HG02763 (cell line): ENCODE measurements at regions not wholly inside any gene's neighbourhood (a gene's known extent, or its start where the extent isn't known, plus 50 kb on each side); places are given as distances from the start of the nearest gene placed in this dataset.

Experiments
- ATAC-seq: cut with Tn5 transposase; IDR thresholded peaks from one replicate; pipeline ENCODE4 v1.9.1; 2021; ENCODE audit warnings: mild to moderate bottlenecking, moderate library complexity; ENCODE audit not compliant: unreplicated experiment

DNA sequence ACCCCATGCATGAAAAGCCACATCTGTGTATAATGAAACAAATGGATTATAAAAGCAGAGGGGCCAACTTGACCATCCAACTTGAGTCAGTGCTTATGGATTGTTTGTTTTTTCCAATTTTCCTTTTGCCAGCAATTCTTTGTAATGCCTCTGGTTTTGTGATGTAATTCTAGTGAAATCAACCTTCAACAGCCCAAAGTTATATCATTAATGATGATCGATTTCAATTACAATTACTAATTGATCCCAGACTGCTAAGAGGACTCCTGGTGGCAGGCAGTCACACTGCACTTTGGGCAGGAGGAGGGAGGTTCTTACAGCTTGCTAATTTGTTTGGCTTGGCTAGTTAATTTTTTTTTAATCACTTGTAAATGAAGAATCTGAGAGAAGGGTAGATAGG is 552.3 kb downstream of the NUF2 start:
- ATAC-seq = no peak

GRCh38 chr1:163875200-163875926 is 553.6 kb downstream of the NUF2 start:
- ATAC-seq = no peak

DNA sequence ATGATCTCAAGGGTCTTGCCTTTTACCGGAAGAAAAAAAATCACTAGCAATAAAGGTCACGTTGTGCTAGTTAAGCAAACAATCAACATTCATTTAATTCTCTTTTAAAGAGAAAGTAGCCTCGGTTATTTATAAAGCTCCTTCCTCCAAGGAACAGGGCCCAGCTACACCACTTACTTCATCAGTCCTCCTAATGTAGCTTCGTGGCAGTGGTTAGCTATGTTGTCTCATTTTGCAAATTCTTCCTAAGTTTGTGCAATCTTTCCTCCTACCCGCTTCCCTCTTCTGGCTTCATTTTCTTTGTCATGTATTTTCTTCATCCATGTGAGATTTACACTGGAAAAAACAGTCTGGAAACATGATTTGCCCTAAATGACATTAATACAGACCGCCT is 554.2 kb downstream of the NUF2 start:
- ATAC-seq = no peak

DNA sequence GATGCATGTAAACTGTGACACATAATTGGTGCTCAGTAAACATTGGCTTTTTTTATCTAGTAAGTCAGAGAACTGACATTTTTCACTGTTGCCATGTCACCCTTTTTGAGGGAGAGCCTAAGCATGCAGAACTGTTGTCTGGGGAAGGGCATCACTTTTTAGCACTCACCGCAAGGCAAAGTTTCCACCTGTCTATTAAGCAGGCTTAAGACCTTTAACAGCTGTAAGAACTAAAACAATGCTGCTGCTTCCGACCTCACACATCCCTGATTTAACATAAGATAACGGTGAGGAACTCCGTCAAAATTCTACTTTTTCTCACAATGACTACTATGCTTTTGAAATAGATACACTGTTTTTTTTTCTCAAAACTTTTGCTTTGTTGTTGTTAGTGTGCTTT is 554.8 kb downstream of the NUF2 start:
- no peak for ATAC-seq

DNA sequence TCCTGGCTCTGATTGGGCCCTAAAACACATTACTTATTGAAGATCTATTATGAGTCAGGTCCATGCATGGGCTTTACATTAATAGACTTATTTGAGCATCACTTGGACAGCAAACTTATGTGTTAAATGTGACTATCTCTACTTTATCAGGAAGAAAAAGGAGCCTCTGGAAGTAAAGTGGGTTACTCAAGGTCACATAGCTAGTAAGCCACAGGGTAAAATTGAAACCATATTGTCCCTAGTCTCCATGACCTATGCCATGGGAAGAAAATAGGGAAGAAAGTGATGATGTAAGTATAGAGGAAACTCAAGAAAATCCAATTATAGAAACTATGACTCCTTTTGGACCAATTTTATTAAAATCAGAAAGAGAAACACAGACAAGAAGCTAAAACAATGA is 555.3 kb downstream of the NUF2 start:
- no peak for ATAC-seq

- ATAC-seq = no peak
These were observed 563.8 kb downstream of the NUF2 start for GRCh38 chr1:163885510-163885909.

DNA sequence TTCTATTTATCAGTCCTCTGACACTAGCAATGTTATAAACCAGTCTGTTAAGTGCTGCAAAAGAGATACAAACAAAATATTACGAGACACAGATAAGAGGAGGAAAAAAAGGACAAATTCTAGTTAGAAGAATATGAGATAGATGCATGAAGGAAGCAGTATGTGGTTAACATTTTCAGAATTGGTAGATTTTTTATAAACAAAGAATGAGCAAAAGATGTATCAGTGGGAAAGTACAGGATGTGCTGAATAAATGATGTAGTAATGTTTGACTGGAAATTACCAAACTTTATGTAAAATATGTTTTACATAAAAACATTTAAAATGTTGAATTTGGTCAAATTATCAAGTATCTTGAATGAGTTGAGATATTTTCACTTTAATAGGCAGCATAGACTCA is 574.2 kb downstream of the NUF2 start:
- ATAC-seq = no peak

GRCh38 chr1:163897412-163898155 is 575.8 kb downstream of the NUF2 start:
- no peak for ATAC-seq

DNA sequence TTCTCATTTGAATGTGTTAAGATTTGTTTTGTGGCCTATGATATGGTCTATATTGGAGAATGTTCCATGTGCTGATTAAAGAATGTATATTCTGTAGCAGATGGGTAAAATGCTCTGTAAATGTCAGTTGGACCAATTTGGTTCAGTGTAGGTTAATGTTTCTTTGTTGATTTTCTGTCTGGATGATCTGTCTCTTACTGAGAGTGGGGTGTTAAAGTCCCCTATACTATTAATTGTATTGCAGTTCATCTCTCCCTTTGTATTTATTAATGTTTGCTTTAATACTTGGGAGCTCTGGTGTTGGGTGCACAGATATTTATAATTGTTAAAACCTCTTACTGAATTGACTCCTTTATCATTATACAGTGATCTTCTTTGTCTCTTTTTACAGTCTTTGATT is 584.5 kb downstream of the NUF2 start:
- ATAC-seq = no peak

- no peak for ATAC-seq
These were observed 590.6 kb downstream of the NUF2 start for GRCh38 chr1:163912170-163912884.

- peak; percentile 48 for ATAC-seq
These were observed 593.1 kb downstream of the NUF2 start for GRCh38 chr1:163914785-163915413.

GRCh38 chr1:163922743-163923201 is 601.0 kb downstream of the NUF2 start:
- peak; percentile 88 for ATAC-seq

- ATAC-seq = no peak
These were observed 602.3 kb downstream of the NUF2 start for GRCh38 chr1:163924041-163924440.

DNA sequence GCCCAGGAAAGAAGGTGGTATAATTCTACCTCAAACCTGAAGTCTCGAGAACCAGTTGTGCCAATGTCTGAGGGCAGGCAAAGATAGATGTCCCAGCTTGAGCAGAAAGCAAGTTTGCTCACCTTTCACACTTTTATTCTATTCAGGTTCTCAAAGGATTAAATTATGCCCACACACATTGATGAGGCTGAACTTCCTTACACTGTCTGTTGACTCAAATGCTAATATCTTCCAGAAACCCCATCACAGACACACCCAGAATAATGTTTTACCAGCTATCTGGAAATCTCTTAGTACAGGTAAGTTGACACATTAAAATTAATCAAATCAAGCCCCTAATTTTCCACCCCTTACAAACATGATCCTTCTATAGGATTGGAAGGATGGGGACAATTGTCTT is 605.7 kb downstream of the NUF2 start:
- ATAC-seq = no peak

DNA sequence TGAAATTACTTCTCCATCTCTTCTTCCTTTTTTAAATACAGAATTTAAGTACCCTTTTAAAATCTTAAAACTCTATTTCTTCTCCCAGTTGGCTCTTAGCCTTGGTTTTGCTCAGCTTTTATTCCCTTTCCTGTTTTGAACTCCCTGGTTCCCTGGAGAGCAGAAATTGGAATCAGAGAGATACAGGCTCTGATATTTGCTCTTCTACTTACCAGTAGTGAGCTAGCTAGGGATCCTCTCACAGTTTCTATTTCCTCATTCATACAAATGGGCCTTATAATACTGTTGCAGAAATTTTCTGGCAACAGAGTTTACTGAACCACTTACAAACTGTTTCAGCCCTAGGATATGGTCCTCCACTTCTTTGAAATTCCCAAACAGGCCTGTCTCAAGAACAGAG is 606.3 kb downstream of the NUF2 start:
- no peak for ATAC-seq

DNA sequence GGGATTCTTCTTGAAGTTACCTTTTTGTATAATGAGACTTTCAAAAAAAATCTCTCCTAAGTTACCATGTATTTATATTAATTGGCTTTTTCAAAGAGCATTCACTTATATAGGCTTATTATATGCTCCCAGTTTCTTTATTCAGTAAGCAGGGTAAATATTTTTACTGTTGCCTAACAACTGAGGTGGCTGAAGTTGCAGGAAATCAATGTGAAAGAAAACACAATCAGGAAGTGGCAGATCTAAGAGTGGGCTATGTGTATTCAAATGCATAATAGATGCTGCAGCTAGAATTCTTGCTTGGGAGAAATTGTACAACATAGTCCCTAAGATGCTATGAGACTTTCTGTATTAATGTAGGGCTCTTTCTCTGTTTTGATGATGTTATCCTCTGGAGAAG is 606.9 kb downstream of the NUF2 start:
- no peak for ATAC-seq

DNA sequence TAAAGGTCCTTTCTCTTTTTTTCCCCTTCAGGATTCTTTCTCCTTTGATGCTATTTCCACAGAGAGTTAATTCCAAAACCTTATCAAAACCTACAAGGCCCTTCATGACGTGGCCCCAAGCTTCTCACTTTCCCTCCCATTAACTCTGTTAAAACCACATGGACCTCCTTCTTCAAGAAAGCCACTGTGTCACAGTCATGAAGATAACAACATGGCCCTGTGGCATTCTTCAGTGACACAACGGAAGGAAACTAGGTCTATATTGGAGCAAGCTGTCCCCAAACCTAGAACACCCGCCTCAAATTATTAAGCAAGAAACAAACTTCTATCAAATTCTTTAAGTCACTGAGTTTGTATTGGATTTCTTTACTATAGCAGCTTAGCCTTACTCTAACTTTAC is 611.1 kb downstream of the NUF2 start:
- ATAC-seq = no peak

DNA sequence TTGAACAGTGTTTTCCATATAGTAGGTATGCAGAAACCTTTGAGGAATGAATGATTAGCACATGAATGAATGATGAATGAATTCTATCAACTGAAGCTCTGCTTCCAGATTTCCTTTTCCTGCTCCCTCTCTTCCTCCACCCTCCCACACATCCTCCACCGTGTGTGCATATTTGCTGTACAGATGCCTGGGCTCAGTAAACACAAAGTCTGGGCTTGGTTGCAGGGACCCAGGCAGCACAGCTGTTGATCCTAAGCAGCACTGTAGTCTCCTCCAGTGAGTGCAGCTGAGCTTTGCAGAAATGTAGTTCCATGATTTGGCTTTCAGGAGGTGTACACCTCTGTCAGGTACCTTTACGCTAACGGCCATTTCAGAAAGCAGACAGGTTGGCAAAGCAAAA is 611.7 kb downstream of the NUF2 start:
- no peak for ATAC-seq

DNA sequence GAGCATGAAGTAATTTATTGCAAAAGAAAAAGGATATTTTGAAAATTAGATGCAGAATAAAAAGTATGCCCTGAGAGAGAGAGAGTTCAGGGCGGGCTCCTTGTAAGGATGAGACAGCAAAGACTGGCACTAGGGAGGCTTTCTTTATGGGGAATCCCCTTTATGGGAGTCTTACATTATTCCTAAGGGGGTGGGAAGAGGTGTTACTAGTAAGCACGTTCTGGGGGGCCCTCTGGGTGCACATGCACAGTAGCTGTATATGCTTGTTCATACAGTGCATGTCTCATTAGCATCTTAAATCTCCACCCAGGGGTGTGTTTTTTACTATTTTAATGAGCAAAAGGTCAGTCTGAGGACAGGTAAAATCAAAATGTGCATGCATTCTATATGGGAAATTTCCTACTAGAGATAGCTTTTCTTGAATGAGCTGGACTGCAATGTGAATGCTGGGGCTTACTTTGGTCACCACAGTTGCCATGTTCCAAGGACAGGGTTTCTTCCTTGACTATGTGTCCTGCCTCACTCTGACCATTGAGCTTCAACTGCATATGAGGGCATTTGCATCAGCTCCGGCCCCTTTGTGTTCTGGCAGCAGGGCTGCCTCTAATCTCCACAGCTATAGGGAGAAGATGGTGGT is 614.1 kb downstream of the NUF2 start:
- ATAC-seq = no peak

- ATAC-seq = no peak
These were observed 599.4 kb upstream of the PBX1 start for GRCh38 chr1:163959622-163960021.

DNA sequence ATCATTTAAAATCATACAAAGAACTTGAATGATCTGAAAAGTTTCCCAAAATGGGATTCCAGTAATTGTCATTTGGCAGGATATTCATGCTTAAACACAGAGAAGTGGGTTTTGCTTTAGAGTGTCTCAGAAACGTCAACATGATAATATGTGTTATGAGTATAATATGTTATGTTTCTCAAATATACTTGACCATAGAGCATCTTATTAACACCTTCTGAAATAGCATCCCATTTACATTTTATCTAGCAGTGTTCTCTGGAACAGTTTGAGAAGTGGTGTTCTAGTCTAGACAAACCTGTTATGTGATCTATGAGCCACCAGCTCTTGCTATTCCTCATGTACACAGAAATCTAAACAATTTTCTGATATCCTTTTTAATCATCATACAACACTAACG is 588.8 kb upstream of the PBX1 start:
- ATAC-seq = no peak
